ENCODE measurements at regions not wholly inside any gene's neighbourhood (a gene's known extent, or its start where the extent isn't known, plus 50 kb on each side); places are given as distances from the start of the nearest gene placed in this dataset.

- Histone ChIP-seq H3K4me1 (ENCODE audit: control insufficient read depth in 2 of 3, insufficient read depth in 2 of 3, low read depth in 1 of 3, low read length in 3 of 3) (no peaks in the 10 kb centered on the region), H3K9me3 (ENCODE audit: control insufficient read depth in 2 of 3, insufficient read depth in 1 of 3, low read length in 3 of 3) (no peaks in the 10 kb centered on the region), H3K9ac (ENCODE audit: low read length in 3 of 3) (no peak overlapping the region), H3K27ac (ENCODE audit: low read depth in 2 of 2, low read length in 2 of 2) (no peak overlapping the region), H3K36me3 (ENCODE audit: control insufficient read depth in 2 of 3, insufficient read depth in 3 of 3, low read length in 3 of 3) (no peaks in the 10 kb centered on the region), H3K27me3 (ENCODE audit: control insufficient read depth, insufficient read depth, low read length) (no peaks in the 10 kb centered on the region), H3K4me3 (ENCODE audit: low read length in 3 of 3) (no peak overlapping the region)
- TF ChIP-seq, protein P1, sequence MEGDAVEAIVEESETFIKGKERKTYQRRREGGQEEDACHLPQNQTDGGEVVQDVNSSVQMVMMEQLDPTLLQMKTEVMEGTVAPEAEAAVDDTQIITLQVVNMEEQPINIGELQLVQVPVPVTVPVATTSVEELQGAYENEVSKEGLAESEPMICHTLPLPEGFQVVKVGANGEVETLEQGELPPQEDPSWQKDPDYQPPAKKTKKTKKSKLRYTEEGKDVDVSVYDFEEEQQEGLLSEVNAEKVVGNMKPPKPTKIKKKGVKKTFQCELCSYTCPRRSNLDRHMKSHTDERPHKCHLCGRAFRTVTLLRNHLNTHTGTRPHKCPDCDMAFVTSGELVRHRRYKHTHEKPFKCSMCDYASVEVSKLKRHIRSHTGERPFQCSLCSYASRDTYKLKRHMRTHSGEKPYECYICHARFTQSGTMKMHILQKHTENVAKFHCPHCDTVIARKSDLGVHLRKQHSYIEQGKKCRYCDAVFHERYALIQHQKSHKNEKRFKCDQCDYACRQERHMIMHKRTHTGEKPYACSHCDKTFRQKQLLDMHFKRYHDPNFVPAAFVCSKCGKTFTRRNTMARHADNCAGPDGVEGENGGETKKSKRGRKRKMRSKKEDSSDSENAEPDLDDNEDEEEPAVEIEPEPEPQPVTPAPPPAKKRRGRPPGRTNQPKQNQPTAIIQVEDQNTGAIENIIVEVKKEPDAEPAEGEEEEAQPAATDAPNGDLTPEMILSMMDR (IDR thresholded peaks at IDR 0.05; ENCODE audit: borderline replicate concordance, extremely low read depth, insufficient read depth), result no peak
- no peak for DNase-seq
- intact Hi-C loops (cut with DNase I), result no loop called here
- FAIRE-seq, result no peak
Observed at GRCh38 chr4:123904882-123905281, 508.3 kb downstream of the SPRY1 start.

DNA sequence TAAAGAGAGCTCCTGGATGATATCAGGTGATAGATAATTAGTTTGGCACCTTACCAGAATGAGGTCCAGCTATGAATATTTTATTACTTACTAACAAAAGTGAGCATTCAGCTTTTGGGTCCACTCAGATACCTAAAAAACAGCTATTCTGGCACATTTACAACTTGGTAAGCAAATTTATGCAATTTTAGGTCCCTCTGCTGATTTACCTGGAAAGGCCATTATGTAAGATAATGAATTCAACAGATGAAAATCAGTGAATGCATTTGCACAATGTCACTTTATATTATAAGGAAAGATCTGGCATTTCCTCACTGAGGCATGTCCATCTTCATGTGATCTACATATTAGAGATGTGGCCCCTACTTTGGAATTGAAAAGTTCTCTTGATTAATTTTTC, 517.0 kb downstream of the SPRY1 start:
- Histone ChIP-seq H3K4me1 (ENCODE audit: control insufficient read depth in 2 of 3, insufficient read depth in 2 of 3, low read depth in 1 of 3, low read length in 3 of 3) (no peaks in the 10 kb centered on the region), H3K9me3 (ENCODE audit: control insufficient read depth in 2 of 3, insufficient read depth in 1 of 3, low read length in 3 of 3) (no peaks in the 10 kb centered on the region), H3K4me3 (ENCODE audit: low read length in 3 of 3) (no peak overlapping the region), H3K27me3 (ENCODE audit: control insufficient read depth, insufficient read depth, low read length) (no peaks in the 10 kb centered on the region), H3K9ac (ENCODE audit: low read length in 3 of 3) (no peak overlapping the region), H3K36me3 (ENCODE audit: control insufficient read depth in 2 of 3, insufficient read depth in 3 of 3, low read length in 3 of 3) (no peaks in the 10 kb centered on the region), H3K27ac (ENCODE audit: low read depth in 2 of 2, low read length in 2 of 2) (no peak overlapping the region)
- TF ChIP-seq, protein P1 (IDR thresholded peaks at IDR 0.05; ENCODE audit: borderline replicate concordance, extremely low read depth, insufficient read depth), result no peak
- intact Hi-C loops (cut with DNase I), result no loop called here
- no peak for DNase-seq
- no peak for FAIRE-seq

GRCh38 chr4:123916821-123917220, 520.2 kb downstream of the SPRY1 start:
- no peak for FAIRE-seq
- TF ChIP-seq, protein P1 (IDR thresholded peaks at IDR 0.05; ENCODE audit: borderline replicate concordance, extremely low read depth, insufficient read depth), result no peak
- intact Hi-C loops (cut with DNase I), result no loop called here

DNA sequence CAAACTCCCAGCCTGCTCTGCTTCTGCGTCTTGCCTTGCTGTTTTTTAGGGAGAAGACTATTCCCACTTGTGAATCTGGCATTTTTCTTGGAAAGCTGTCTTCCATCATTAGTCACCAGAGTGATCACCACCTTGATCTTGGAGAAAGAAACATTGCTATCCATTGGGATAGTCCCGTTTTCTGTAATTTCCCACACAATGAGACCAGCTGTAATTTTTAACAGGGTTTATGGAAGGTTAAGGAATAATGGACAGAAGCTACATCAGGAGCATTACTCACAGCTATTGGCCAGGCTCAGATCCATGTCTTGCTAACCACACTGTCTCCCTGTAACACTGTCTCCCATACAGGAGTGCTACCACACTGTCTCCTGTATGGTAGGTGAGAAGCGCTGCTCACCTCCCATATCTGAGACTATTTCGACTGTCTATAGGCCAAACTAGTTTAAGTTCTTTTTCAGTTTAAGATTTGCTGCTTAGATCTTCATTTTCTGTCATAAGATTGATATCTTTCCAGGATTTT, 523.0 kb downstream of the SPRY1 start:
- no peaks in the 10 kb centered on the region for H3K9me3 ChIP-seq (ENCODE audit: control insufficient read depth in 2 of 3, insufficient read depth in 1 of 3, low read length in 3 of 3)
- no peak overlapping the region for H3K27ac ChIP-seq (ENCODE audit: low read depth in 2 of 2, low read length in 2 of 2)
- H3K36me3 ChIP-seq (ENCODE audit: control insufficient read depth in 2 of 3, insufficient read depth in 3 of 3, low read length in 3 of 3), result no peaks in the 10 kb centered on the region
- H3K27me3 ChIP-seq (ENCODE audit: control insufficient read depth, insufficient read depth, low read length), result no peaks in the 10 kb centered on the region
- intact Hi-C loops (cut with DNase I), result no loop called here
- TF ChIP-seq, protein P1 (IDR thresholded peaks at IDR 0.05; ENCODE audit: borderline replicate concordance, extremely low read depth, insufficient read depth), result no peak
- no peaks in the 10 kb centered on the region for H3K4me1 ChIP-seq (ENCODE audit: control insufficient read depth in 2 of 3, insufficient read depth in 2 of 3, low read depth in 1 of 3, low read length in 3 of 3)
- FAIRE-seq (no peak), DNase-seq (no peak)
- H3K9ac ChIP-seq (ENCODE audit: low read length in 3 of 3), result no peak overlapping the region
- H3K4me3 ChIP-seq (ENCODE audit: low read length in 3 of 3), result no peak overlapping the region

More at GRCh38 chr4:123916821-123917220, 520.2 kb downstream of the SPRY1 start:
- DNase-seq, result no peak
- no peaks in the 10 kb centered on the region for H3K4me1 ChIP-seq (ENCODE audit: control insufficient read depth in 2 of 3, insufficient read depth in 2 of 3, low read depth in 1 of 3, low read length in 3 of 3)
- H3K36me3 ChIP-seq (ENCODE audit: control insufficient read depth in 2 of 3, insufficient read depth in 3 of 3, low read length in 3 of 3), result no peaks in the 10 kb centered on the region
- H3K9ac ChIP-seq (ENCODE audit: low read length in 3 of 3), result no peak overlapping the region
- no peaks in the 10 kb centered on the region for H3K9me3 ChIP-seq (ENCODE audit: control insufficient read depth in 2 of 3, insufficient read depth in 1 of 3, low read length in 3 of 3)
- H3K27me3 ChIP-seq (ENCODE audit: control insufficient read depth, insufficient read depth, low read length), result no peaks in the 10 kb centered on the region
- no peak overlapping the region for H3K27ac ChIP-seq (ENCODE audit: low read depth in 2 of 2, low read length in 2 of 2)
- no peak overlapping the region for H3K4me3 ChIP-seq (ENCODE audit: low read length in 3 of 3)
